ENCODE measurements at regions not wholly inside any gene's neighbourhood (a gene's known extent, or its start where the extent isn't known, plus 50 kb on each side); places are given as distances from the start of the nearest gene placed in this dataset.

DNA sequence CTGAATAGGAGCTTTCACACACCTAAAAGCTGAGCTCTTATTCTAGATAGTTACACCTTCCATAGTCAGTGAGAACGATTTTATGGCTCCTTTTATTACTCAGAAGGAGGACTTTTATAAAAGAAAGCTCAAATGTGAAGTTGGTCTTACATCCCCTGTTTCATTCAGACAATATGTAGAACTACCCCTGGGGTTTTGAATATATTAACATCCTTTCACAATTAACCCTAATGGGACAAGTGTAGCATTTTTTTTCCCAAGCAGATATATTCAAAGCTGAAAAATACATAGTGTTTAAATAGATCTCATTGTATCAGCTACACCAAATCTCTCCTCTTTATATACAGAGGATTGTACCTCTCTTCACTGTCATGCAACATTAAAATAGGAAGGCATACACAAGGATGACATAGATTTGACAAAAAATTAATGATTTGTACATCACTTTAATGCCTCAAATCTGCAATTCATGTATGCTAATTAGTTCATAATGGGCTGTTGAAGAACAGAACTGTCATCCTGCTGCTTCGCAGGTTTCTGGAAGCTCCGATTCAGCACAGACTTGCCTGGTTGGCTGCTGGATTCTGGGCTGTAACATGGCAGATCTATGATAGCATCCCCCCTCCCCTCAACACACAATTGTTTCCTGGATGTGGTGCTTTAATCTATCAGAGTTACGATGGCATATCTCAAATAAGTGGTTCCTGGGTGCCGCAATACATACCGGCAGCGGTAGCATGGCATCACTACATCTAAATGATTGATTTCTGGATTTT, 129.7 kb upstream of the PARD3B start:
- Histone ChIP-seq H4K20me1 (ENCODE audit: insufficient read depth, low read length, poor library complexity, severe bottlenecking) (no peaks in the 10 kb centered on the region), H2AFZ (ENCODE audit: low read length) (no peak overlapping the region), H3K36me3 (ENCODE audit: insufficient read depth, low read length) (no peaks in the 10 kb centered on the region), H3F3A (ENCODE audit: low read depth) (no peaks in the 10 kb centered on the region), H3K27me3 (ENCODE audit: insufficient read depth, low read length, poor library complexity, severe bottlenecking) (no peaks in the 10 kb centered on the region), H3K9me2 (replicated peaks; ENCODE audit: low read depth, low read length) (no peaks in the 10 kb centered on the region), H3K4me3 (ENCODE audit: low read length, poor library complexity, severe bottlenecking) (no peak overlapping the region), H3K9me3 (ENCODE audit: insufficient read depth, low read depth, low read length) (no peaks in the 10 kb centered on the region), H3K9ac (ENCODE audit: low read depth, low read length, poor library complexity, severe bottlenecking) (no peak overlapping the region), H3K79me2 (ENCODE audit: insufficient read depth, low read length) (no peaks in the 10 kb centered on the region), H3K4me2 (ENCODE audit: low read depth, low read length, poor library complexity, severe bottlenecking) (no peak overlapping the region), H3K4me1 (ENCODE audit: insufficient read depth, low read length, poor library complexity, severe bottlenecking) (no peaks in the 10 kb centered on the region)
- TF ChIP-seq, protein P1, sequence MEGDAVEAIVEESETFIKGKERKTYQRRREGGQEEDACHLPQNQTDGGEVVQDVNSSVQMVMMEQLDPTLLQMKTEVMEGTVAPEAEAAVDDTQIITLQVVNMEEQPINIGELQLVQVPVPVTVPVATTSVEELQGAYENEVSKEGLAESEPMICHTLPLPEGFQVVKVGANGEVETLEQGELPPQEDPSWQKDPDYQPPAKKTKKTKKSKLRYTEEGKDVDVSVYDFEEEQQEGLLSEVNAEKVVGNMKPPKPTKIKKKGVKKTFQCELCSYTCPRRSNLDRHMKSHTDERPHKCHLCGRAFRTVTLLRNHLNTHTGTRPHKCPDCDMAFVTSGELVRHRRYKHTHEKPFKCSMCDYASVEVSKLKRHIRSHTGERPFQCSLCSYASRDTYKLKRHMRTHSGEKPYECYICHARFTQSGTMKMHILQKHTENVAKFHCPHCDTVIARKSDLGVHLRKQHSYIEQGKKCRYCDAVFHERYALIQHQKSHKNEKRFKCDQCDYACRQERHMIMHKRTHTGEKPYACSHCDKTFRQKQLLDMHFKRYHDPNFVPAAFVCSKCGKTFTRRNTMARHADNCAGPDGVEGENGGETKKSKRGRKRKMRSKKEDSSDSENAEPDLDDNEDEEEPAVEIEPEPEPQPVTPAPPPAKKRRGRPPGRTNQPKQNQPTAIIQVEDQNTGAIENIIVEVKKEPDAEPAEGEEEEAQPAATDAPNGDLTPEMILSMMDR (conservative IDR thresholded peaks at IDR 0.05; ENCODE audit: low read length), result no peak
- no peak for TF ChIP-seq EZH2phosphoT487 (IDR thresholded peaks at IDR 0.05; ENCODE audit: borderline replicate concordance)

DNA sequence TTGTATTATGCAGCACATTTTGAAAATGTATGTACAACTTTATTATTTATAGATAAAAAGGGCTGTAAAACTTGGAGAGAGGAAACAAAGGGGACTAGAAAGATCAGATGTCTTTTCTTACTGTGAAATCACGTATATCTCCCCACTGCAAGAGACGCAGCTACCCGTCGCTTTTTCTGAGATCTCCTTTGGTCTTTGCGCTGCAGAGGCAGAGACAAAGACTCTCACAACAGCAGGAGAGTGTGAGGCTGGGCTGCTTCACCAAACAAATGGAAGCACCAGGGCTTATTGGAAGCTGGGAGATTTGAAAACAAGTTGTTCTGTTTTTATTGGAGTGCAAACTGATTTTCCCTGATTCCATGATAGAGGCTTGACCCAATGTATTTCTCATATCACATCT, 129.0 kb upstream of the PARD3B start:
- Histone ChIP-seq H3K9me2 (replicated peaks; ENCODE audit: low read depth, low read length) (no peaks in the 10 kb centered on the region), H3F3A (ENCODE audit: low read depth) (no peaks in the 10 kb centered on the region), H3K4me1 (ENCODE audit: insufficient read depth, low read length, poor library complexity, severe bottlenecking) (no peaks in the 10 kb centered on the region), H3K4me2 (ENCODE audit: low read depth, low read length, poor library complexity, severe bottlenecking) (no peak overlapping the region), H4K20me1 (ENCODE audit: insufficient read depth, low read length, poor library complexity, severe bottlenecking) (no peaks in the 10 kb centered on the region), H2AFZ (ENCODE audit: low read length) (no peak overlapping the region), H3K9ac (ENCODE audit: low read depth, low read length, poor library complexity, severe bottlenecking) (no peak overlapping the region), H3K79me2 (ENCODE audit: insufficient read depth, low read length) (no peaks in the 10 kb centered on the region), H3K27me3 (ENCODE audit: insufficient read depth, low read length, poor library complexity, severe bottlenecking) (no peaks in the 10 kb centered on the region), H3K4me3 (ENCODE audit: low read length, poor library complexity, severe bottlenecking) (no peak overlapping the region), H3K9me3 (ENCODE audit: insufficient read depth, low read depth, low read length) (no peaks in the 10 kb centered on the region), H3K36me3 (ENCODE audit: insufficient read depth, low read length) (no peaks in the 10 kb centered on the region)
- TF ChIP-seq EZH2phosphoT487 (IDR thresholded peaks at IDR 0.05; ENCODE audit: borderline replicate concordance), result no peak
- TF ChIP-seq, protein P1 (conservative IDR thresholded peaks at IDR 0.05; ENCODE audit: low read length), result no peak

DNA sequence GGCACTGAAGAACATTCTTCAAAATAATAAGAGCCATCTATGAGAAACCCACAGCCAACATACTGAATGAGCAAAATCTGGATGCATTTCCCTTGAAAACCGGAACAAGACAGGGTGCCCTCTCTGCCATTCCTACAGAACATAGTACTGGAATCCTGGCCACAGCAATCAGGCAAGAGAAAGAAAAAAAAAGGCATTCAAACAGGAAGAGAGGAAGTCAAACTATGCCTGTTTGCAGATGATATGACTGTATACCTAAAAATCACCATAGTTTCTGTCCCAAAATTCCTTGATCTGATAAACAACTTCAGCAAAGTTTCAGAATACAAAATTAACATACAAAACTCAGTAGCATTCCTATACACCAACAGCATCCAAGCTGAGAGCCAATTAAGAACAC, 119.5 kb upstream of the PARD3B start:
- Histone ChIP-seq H3K27me3 (ENCODE audit: insufficient read depth, low read length, poor library complexity, severe bottlenecking) (no peaks in the 10 kb centered on the region), H3F3A (ENCODE audit: low read depth) (no peaks in the 10 kb centered on the region), H3K4me1 (ENCODE audit: insufficient read depth, low read length, poor library complexity, severe bottlenecking) (no peaks in the 10 kb centered on the region)

More for the DNA sequence above, 119.5 kb upstream of the PARD3B start:
- Histone ChIP-seq H3K9ac (ENCODE audit: low read depth, low read length, poor library complexity, severe bottlenecking) (no peak overlapping the region), H3K4me3 (ENCODE audit: low read length, poor library complexity, severe bottlenecking) (no peak overlapping the region), H3K36me3 (ENCODE audit: insufficient read depth, low read length) (no peaks in the 10 kb centered on the region), H2AFZ (ENCODE audit: low read length) (no peak overlapping the region), H3K9me2 (replicated peaks; ENCODE audit: low read depth, low read length) (no peaks in the 10 kb centered on the region), H3K4me2 (ENCODE audit: low read depth, low read length, poor library complexity, severe bottlenecking) (no peak overlapping the region), H3K79me2 (ENCODE audit: insufficient read depth, low read length) (no peaks in the 10 kb centered on the region), H4K20me1 (ENCODE audit: insufficient read depth, low read length, poor library complexity, severe bottlenecking) (no peaks in the 10 kb centered on the region), H3K9me3 (ENCODE audit: insufficient read depth, low read depth, low read length) (no peaks in the 10 kb centered on the region)
- TF ChIP-seq EZH2phosphoT487 (IDR thresholded peaks at IDR 0.05; ENCODE audit: borderline replicate concordance), result no peak
- TF ChIP-seq, protein P1 (conservative IDR thresholded peaks at IDR 0.05; ENCODE audit: low read length), result no peak
